Suprapubic skin (tissue), 3 donors: ENCODE measurements at regions not wholly inside any gene's neighbourhood (a gene's known extent, or its start where the extent isn't known, plus 50 kb on each side); places are given as distances from the start of the nearest gene placed in this dataset.

Experiments
- POLR2A ChIP-seq, 2 donors: fragments of 450-650 bp; IDR thresholded peaks; one replicate each; pipeline ENCODE4 v1.6.1; 2017; ENCODE audit warnings: antibody characterized with exemption in 2 of 2, mild to moderate bottlenecking in 2 of 2, moderate library complexity in 2 of 2
- TF ChIP-seq, protein P1 (sequence below), 2 donors: fragments of 200-600 bp in 1 of 2; fragments of 450-650 bp in 1 of 2; sonication (generic) in 1 of 2; IDR thresholded peaks; one replicate each; pipeline ENCODE4 v1.5.1; 2016 to 2019; ENCODE audit warnings: antibody characterized with exemption in 2 of 2, mild to moderate bottlenecking in 1 of 2, moderate library complexity in 1 of 2

DNA sequence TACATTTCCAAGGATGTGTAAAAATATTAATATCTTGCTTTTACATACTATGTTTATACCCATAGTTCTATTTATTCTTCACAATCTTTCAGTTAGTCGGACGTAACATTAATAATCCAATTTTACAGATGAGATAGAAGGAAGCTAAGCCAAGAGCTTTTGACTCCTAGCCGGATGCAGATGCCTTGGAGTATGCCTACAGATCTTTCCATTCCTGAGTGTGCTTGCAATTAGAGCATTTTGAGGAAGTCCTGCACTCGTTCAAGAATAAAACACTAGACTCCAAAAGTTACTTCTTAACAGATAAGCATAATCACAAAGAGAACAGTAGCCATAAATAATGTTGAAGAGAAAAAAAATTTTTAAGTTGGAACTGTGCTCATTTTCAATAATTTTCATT is 337.6 kb upstream of the CLEC14A start:
- TF ChIP-seq, protein P1, sequence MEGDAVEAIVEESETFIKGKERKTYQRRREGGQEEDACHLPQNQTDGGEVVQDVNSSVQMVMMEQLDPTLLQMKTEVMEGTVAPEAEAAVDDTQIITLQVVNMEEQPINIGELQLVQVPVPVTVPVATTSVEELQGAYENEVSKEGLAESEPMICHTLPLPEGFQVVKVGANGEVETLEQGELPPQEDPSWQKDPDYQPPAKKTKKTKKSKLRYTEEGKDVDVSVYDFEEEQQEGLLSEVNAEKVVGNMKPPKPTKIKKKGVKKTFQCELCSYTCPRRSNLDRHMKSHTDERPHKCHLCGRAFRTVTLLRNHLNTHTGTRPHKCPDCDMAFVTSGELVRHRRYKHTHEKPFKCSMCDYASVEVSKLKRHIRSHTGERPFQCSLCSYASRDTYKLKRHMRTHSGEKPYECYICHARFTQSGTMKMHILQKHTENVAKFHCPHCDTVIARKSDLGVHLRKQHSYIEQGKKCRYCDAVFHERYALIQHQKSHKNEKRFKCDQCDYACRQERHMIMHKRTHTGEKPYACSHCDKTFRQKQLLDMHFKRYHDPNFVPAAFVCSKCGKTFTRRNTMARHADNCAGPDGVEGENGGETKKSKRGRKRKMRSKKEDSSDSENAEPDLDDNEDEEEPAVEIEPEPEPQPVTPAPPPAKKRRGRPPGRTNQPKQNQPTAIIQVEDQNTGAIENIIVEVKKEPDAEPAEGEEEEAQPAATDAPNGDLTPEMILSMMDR (IDR thresholded peaks at IDR 0.05) = no peak
- TF ChIP-seq POLR2A (IDR thresholded peaks at IDR 0.05) = no peak
